Mucosa of rectum (tissue), 2 donors: ENCODE measurements at regions not wholly inside any gene's neighbourhood (a gene's known extent, or its start where the extent isn't known, plus 50 kb on each side); places are given as distances from the start of the nearest gene placed in this dataset.
"Not testable (repeated sequence)": the region's sequence is repeated elsewhere in the genome, so short reads cannot be mapped to it uniquely, and the experiment has no call there.

Experiments used
- H3K27ac ChIP-seq, 2 donors: one replicate each; pipeline ENCODE4 v1.7.0; 2013; ENCODE audit warnings: inconsistent platforms in 2 of 2, low read depth in 2 of 2, low read length in 2 of 2
- H3K27me3 ChIP-seq, 2 donors: one replicate each; pipeline ENCODE4 v1.7.0; 2013; ENCODE audit warnings: low read length in 2 of 2; ENCODE audit not compliant: control insufficient read depth in 2 of 2, insufficient read depth in 2 of 2
- H3K36me3 ChIP-seq, 2 donors: one replicate each; pipeline ENCODE4 v1.7.0; 2013; ENCODE audit warnings: low read length in 2 of 2; ENCODE audit not compliant: control insufficient read depth in 2 of 2, insufficient read depth in 2 of 2
- H3K4me1 ChIP-seq, 2 donors: one replicate each; pipeline ENCODE4 v1.7.0; 2013; ENCODE audit warnings: low read length in 2 of 2, mild to moderate bottlenecking in 1 of 2; ENCODE audit not compliant: control insufficient read depth in 2 of 2, insufficient read depth in 2 of 2
- H3K4me3 ChIP-seq, 2 donors: one replicate each; pipeline ENCODE4 v1.7.0; 2013; ENCODE audit warnings: low read length in 2 of 2
- H3K9ac ChIP-seq, 2 donors: one replicate each; pipeline ENCODE4 v1.7.0; 2013; ENCODE audit warnings: low read length in 2 of 2, low read depth in 1 of 2, mild to moderate bottlenecking in 1 of 2
- H3K9me3 ChIP-seq, 2 donors: one replicate each; pipeline ENCODE4 v1.7.0; 2013; ENCODE audit warnings: low read length in 2 of 2; ENCODE audit not compliant: control insufficient read depth in 2 of 2
- donor health status: healthy.
- donor health status: Normal muscosa, but diverticular disease.

DNA sequence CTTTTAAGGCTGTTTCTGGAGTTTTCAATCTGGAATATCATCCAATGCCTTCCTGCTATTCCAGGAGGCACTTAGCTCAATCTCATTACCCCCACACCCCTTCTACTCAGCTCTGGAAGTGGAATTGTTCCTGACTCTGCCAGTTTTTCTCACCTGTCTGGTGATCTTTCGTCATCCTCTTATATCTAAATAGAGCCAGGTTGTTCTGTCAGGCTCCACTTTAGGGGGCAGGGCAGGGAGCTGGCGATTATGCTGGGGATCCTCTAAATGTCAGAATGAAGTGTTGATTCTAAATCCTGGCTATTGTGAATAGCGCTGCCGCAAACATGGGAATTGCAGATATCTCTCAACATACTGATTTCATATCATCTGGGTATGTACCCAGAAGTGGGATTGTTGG lies 63.6 kb upstream of the ETV3 start:
- no peaks in the 10 kb centered on the region for H3K4me1 ChIP-seq
- no peak overlapping the region for H3K27ac ChIP-seq
- H3K27me3 ChIP-seq: peaks cover 0 to 10% of the 10 kb centered on the region in 2 donors
- H3K9ac ChIP-seq: no peak overlapping the region
- no peak overlapping the region for H3K4me3 ChIP-seq
- no peaks in the 10 kb centered on the region for H3K9me3 ChIP-seq
- H3K36me3 ChIP-seq: no peaks in the 10 kb centered on the region

- Histone ChIP-seq H3K27me3 (peaks cover 0 to 10% of the 10 kb centered on the region in 2 donors), H3K4me3 (no peak overlapping the region), H3K9me3 (no peaks in the 10 kb centered on the region), H3K4me1 (no peaks in the 10 kb centered on the region), H3K36me3 (no peaks in the 10 kb centered on the region), H3K9ac (no peak overlapping the region), H3K27ac (no peak overlapping the region)
These were observed 62.3 kb upstream of the ETV3 start for GRCh38 chr1:157200451-157200850.

GRCh38 chr1:157199421-157199755 lies 61.2 kb upstream of the ETV3 start:
- no peak overlapping the region for H3K9ac ChIP-seq
- H3K4me1 ChIP-seq: no peaks in the 10 kb centered on the region
- peaks cover 0 to 6% of the 10 kb centered on the region in 2 donors for H3K27me3 ChIP-seq
- no peaks in the 10 kb centered on the region for H3K9me3 ChIP-seq
- H3K4me3 ChIP-seq: no peak overlapping the region
- no peak overlapping the region for H3K27ac ChIP-seq
- H3K36me3 ChIP-seq: no peaks in the 10 kb centered on the region

DNA sequence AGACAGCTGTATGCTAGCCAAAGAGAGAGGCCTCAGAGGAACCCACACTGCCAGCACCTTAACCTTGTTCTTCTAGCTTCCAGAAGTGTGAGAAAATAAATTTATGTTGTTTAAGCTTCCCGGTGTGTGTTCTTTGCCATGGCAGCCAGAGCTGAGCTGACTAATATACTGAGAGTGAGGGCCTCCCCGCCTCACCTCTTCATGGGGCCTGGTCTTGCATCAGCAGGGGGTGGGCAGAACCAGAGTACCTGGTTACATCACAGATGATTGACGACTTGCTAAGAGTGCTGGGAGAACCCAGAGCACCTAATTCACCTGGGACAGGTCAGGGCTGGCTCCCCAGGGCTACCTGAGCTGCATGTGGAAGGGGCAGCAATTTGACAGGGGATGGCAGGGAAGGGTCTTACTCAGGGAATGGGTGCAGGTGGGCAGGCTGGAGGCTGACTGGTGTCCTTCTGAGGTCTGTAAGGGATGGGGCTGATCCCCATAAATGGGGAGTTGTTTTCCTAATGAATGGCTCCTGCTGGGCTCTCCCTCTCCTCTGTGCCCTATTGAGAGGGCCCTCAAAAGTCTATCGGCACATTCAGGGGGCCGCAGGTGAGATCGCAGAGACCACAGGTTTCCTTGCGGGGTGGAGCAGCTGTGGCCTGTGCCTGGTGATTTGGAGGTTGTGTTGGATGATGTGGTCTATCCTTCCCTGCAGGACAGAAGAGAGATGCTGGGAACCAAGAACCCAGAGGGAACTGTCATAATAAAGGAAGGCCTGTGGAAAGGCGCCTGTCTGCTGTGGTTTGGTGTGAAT lies 60.6 kb upstream of the ETV3 start:
- H3K27me3 ChIP-seq: peaks cover 0 to under 1% of the 10 kb centered on the region in 2 donors
- H3K27ac ChIP-seq: no peak overlapping the region
- H3K9ac ChIP-seq: no peak overlapping the region
- H3K4me3 ChIP-seq: no peak overlapping the region
- H3K36me3 ChIP-seq: no peaks in the 10 kb centered on the region
- H3K4me1 ChIP-seq: no peaks in the 10 kb centered on the region
- H3K9me3 ChIP-seq: no peaks in the 10 kb centered on the region

DNA sequence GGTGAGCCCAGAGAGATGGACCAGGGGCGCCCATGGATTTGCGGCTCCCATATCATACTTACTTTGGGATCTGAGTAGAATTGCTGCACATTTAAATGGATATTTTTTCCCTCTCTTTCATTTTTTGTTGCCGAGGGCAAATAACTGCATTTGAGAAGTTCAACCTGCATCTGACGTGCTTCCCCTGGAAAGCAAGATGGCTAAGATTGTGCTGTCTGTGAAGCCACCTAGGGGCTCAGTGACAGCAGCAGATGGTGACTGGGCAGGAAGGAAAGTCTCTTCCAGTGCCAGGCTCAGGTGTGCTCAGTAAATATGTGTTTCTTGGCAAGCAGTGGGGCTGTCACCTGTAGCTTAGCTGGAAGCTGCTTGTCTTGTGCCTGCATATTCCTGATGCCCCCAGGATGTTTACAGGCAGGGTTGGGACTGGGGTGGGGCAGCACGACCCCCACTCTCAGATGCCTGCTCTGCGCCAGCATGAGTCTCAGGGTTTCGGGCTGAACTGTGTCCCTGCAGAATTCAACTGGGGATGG lies 59.8 kb upstream of the ETV3 start:
- no peaks in the 10 kb centered on the region for H3K27me3 ChIP-seq
- no peaks in the 10 kb centered on the region for H3K4me1 ChIP-seq
- H3K4me3 ChIP-seq: no peak overlapping the region
- no peaks in the 10 kb centered on the region for H3K9me3 ChIP-seq
- no peak overlapping the region for H3K27ac ChIP-seq
- H3K9ac ChIP-seq: no peak overlapping the region
- no peaks in the 10 kb centered on the region for H3K36me3 ChIP-seq

DNA sequence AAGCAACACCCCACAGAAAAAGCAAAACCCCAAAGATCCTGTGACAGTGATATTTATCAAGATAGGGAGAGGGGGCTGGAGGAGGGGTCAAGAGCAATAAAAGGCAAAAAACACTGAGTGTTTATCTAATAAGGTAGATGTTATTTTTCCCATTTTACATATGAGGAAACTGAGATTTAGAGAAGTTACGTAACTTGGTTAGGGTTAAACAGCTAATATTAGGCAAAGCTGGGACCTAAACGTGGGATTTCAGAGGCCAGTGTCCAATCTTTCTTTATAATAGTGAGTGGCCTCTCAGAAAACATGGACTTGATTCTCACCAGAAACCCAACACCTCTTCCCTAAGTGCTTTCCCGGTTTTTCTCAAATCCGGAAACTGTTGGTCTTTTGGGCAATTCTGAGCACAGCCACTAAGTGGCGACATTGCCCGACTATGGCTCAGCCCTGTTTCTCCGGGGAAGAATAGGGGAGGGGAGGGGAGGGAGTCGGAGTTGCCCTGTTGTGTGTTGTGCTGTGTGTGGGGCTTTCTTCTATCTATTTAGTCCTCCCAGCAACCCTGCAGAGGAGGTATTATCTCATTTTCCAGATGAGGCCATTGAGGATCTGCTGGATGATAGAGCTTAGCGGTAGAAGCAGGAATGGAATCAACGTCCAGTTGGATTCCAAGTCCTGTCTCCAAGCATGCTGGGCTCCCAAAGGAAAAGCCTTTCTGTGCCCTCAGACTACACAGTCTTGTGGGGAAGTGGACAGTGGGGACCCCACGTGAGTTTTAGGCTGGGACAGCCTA lies 58.7 kb upstream of the ETV3 start:
- not testable (repeated sequence) for H3K9ac ChIP-seq, H3K4me3 ChIP-seq, H3K36me3 ChIP-seq, H3K4me1 ChIP-seq, H3K27ac ChIP-seq, H3K9me3 ChIP-seq, H3K27me3 ChIP-seq

- Histone ChIP-seq H3K36me3 (no peaks in the 10 kb centered on the region), H3K4me1 (no peaks in the 10 kb centered on the region), H3K9me3 (no peaks in the 10 kb centered on the region), H3K27ac (no peak overlapping the region), H3K4me3 (no peak overlapping the region), H3K9ac (no peak overlapping the region), H3K27me3 (no peaks in the 10 kb centered on the region)
These were observed 58.0 kb upstream of the ETV3 start for GRCh38 chr1:157196245-157196543.

GRCh38 chr1:157195521-157196244 lies 57.5 kb upstream of the ETV3 start:
- H3K4me1 ChIP-seq: no peaks in the 10 kb centered on the region
- H3K36me3 ChIP-seq: no peaks in the 10 kb centered on the region
- no peak overlapping the region for H3K27ac ChIP-seq
- H3K9ac ChIP-seq: no peak overlapping the region
- no peaks in the 10 kb centered on the region for H3K9me3 ChIP-seq
- no peak overlapping the region for H3K4me3 ChIP-seq
- H3K27me3 ChIP-seq: no peaks in the 10 kb centered on the region

GRCh38 chr1:157194731-157195520 lies 56.7 kb upstream of the ETV3 start:
- H3K27ac ChIP-seq: no peak overlapping the region
- H3K4me3 ChIP-seq: no peak overlapping the region
- H3K36me3 ChIP-seq: no peaks in the 10 kb centered on the region
- no peak overlapping the region for H3K9ac ChIP-seq
- no peaks in the 10 kb centered on the region for H3K27me3 ChIP-seq
- H3K9me3 ChIP-seq: no peaks in the 10 kb centered on the region
- no peaks in the 10 kb centered on the region for H3K4me1 ChIP-seq
